GM23338 (cell line): ENCODE measurements at regions not wholly inside any gene's neighbourhood (a gene's known extent, or its start where the extent isn't known, plus 50 kb on each side); places are given as distances from the start of the nearest gene placed in this dataset.

Experiments used
- ATAC-seq: fragments of 200-7000 bp; cut with Tn5 transposase; 3 replicates; pipeline ENCODE4 v1.9.1; 2020
- DNase-seq: peaks from one replicate; pipeline ENCODE4 v3.0.0-alpha.2; 2015; ENCODE audit warnings: low spot score
- H2AFZ ChIP-seq: fragments of 200-600 bp; sonication (generic); 2 replicates; pipeline ENCODE4 v1.8.0; 2016; ENCODE audit warnings: antibody characterized with exemption, mild to moderate bottlenecking, moderate library complexity
- H3F3A ChIP-seq: fragments of 200-600 bp; sonication (generic); replicated peaks from 2 replicates; pipeline ENCODE4 v1.8.0; 2017; ENCODE audit warnings: antibody characterized with exemption, mixed run types, low read depth
- H3K27ac ChIP-seq: fragments of 200-600 bp; sonication (generic); 2 replicates; pipeline ENCODE4 v1.6.1; 2016; ENCODE audit warnings: low read depth
- H3K27me3 ChIP-seq: fragments of 200-600 bp; sonication (generic); 2 replicates; pipeline ENCODE4 v1.8.0; 2016; ENCODE audit warnings: mild to moderate bottlenecking, mixed run types, moderate library complexity; ENCODE audit not compliant: insufficient read depth
- H3K36me3 ChIP-seq: fragments of 200-600 bp; sonication (generic); 2 replicates; pipeline ENCODE4 v1.8.0; 2016; ENCODE audit warnings: mild to moderate bottlenecking; ENCODE audit not compliant: insufficient read depth
- H3K4me1 ChIP-seq: fragments of 200-600 bp; sonication (generic); 2 replicates; pipeline ENCODE4 v1.8.0; 2016; ENCODE audit warnings: mild to moderate bottlenecking, moderate library complexity; ENCODE audit not compliant: insufficient read depth
- H3K4me2 ChIP-seq: fragments of 200-600 bp; sonication (generic); 2 replicates; pipeline ENCODE4 v1.7.1; 2017; ENCODE audit warnings: mixed run types
- H3K4me3 ChIP-seq: fragments of 200-600 bp; sonication (generic); 2 replicates; pipeline ENCODE4 v1.6.1; 2016; ENCODE audit warnings: mixed run types
- H3K79me2 ChIP-seq: fragments of 200-600 bp; sonication (generic); replicated peaks from 2 replicates; pipeline ENCODE4 v1.8.0; 2017; ENCODE audit warnings: mild to moderate bottlenecking; ENCODE audit not compliant: insufficient read depth
- H3K9me2 ChIP-seq: fragments of 200-600 bp; sonication (generic); 2 replicates; pipeline ENCODE4 v1.8.0; 2017; ENCODE audit not compliant: insufficient read depth
- H4K20me1 ChIP-seq: fragments of 200-600 bp; sonication (generic); replicated peaks from 2 replicates; pipeline ENCODE4 v1.8.0; 2017; ENCODE audit warnings: mild to moderate bottlenecking; ENCODE audit not compliant: insufficient read depth
- H3K27ac Mint-ChIP-seq: 2 replicates; pipeline ENCODE4 v1.8.0; 2020; ENCODE audit warnings: inconsistent platforms, mild to moderate bottlenecking, moderate library complexity, mixed read lengths
- H3K27me3 Mint-ChIP-seq: 3 replicates; pipeline ENCODE4 v1.8.0; 2022; ENCODE audit warnings: low read depth, mild to moderate bottlenecking, moderate library complexity, mixed read lengths, inconsistent platforms; ENCODE audit not compliant: insufficient read depth, poor library complexity
- H3K36me3 Mint-ChIP-seq: 3 replicates; pipeline ENCODE4 v1.8.0; 2021; ENCODE audit warnings: low read depth, mild to moderate bottlenecking, inconsistent platforms, moderate library complexity, mixed read lengths
- H3K4me1 Mint-ChIP-seq: 3 replicates; pipeline ENCODE4 v1.8.0; 2020; ENCODE audit warnings: mild to moderate bottlenecking, inconsistent platforms, mixed read lengths
- H3K4me3 Mint-ChIP-seq: 3 replicates; pipeline ENCODE4 v1.8.0; 2021; ENCODE audit warnings: moderate library complexity, mild to moderate bottlenecking, inconsistent platforms, mixed read lengths
- H3K9me3 Mint-ChIP-seq: 3 replicates; pipeline ENCODE4 v1.8.0; 2020; ENCODE audit warnings: moderate library complexity, mild to moderate bottlenecking, inconsistent platforms, mixed read lengths
- CREB1 ChIP-seq: fragments of 250-450 bp; sonication (Bioruptor Pico); IDR thresholded peaks from 2 replicates; pipeline ENCODE4 v1.5.0; 2020; ENCODE audit warnings: low read depth, mild to moderate bottlenecking, moderate library complexity
- NANOG ChIP-seq: IDR thresholded peaks from 2 replicates; pipeline ENCODE4 v1.6.1; 2016; ENCODE audit warnings: antibody characterized with exemption, borderline replicate concordance
- TF ChIP-seq, protein P1 (sequence below): fragments of 250-450 bp; sonication (Bioruptor Pico); IDR thresholded peaks from 2 replicates; pipeline ENCODE4 v1.5.0; 2020; ENCODE audit warnings: mild to moderate bottlenecking, moderate library complexity

DNA sequence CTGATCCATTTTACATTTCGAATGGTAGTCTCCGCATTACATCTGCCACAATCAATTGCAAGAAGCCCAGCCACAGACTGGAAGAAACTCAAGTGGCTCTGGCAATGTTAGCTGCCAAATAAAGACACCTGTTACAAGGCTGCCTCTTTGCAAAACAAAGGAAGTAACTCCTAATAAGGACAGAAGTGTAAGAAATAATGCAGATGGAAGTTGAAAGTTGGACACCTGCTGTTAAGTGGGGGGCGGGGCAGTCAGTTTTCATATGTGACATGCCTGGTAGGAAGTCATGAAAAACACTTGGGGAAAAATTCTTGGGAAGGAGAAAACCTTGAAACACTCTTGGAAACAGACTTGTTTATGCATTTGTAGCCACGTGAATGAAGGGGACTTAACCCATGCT lies 54.1 kb upstream of the ATP2C1 start:
- H3K4me2 ChIP-seq, result peak overlapping the region; percentile 52
- H3K36me3 ChIP-seq, result no peaks in the 10 kb centered on the region
- ATAC-seq, result peak; percentile 94
- H4K20me1 ChIP-seq, result no peaks in the 10 kb centered on the region
- no peak overlapping the region for H2AFZ ChIP-seq
- peaks cover 2% of the 10 kb centered on the region for H3K27me3 Mint-ChIP-seq
- H3K27ac Mint-ChIP-seq, result peak overlapping the region; percentile 79
- no peaks in the 10 kb centered on the region for H3K27me3 ChIP-seq
- H3K4me3 Mint-ChIP-seq, result peak overlapping the region; percentile 35
- TF ChIP-seq NANOG, result peak; percentile 36; the same call in 1 of the 2 replicates
- no peak for TF ChIP-seq CREB1
- H3K4me3 ChIP-seq, result peak overlapping the region; percentile 8; the same call in 1 of the 2 replicates
- H3K9me3 Mint-ChIP-seq, result no peaks in the 10 kb centered on the region
- 0 out of 2 replicates have a peak, but pooled peaks cover under 1% of the 10 kb centered on the region for H3K9me2 ChIP-seq
- H3K4me1 ChIP-seq, result peaks cover 23% of the 10 kb centered on the region
- H3K27ac ChIP-seq, result peak overlapping the region; percentile 42; the same call in 1 of the 2 replicates
- no peaks in the 10 kb centered on the region for H3F3A ChIP-seq
- H3K36me3 Mint-ChIP-seq, result no peaks in the 10 kb centered on the region
- H3K79me2 ChIP-seq, result no peaks in the 10 kb centered on the region
- H3K4me1 Mint-ChIP-seq, result peaks cover 40% of the 10 kb centered on the region
- peak; percentile 75 for DNase-seq

DNA sequence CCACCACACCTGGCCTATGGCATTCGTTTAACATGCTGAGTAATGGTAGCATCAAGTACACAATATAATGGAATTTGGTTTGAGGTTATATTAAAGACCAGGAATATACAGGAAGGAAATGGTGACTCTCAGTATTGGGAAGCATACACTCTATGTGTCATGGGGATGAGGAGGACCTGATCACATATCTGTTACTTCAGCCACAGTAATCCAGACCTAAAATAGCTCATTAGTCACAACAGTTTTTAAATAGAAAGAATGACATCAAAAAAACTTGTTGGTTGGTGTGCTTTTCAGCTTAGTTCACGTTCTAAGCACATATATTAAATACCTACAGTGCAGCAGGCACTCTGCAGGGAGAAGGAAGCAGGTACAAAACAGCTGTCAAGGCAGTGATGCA lies 52.5 kb upstream of the ATP2C1 start:
- Histone ChIP-seq H3K4me3 (no peak overlapping the region), H3K9me2 (peaks cover 3% of the 10 kb centered on the region; the same call in 1 of the 2 replicates), H2AFZ (no peak overlapping the region), H3K4me1 (peaks cover 33% of the 10 kb centered on the region), H3K27me3 (no peaks in the 10 kb centered on the region), H3K27ac (peak overlapping the region; percentile 8; the same call in 1 of the 2 replicates), H4K20me1 (no peaks in the 10 kb centered on the region), H3K4me2 (no peak overlapping the region), H3F3A (no peaks in the 10 kb centered on the region), H3K36me3 (no peaks in the 10 kb centered on the region), H3K79me2 (no peaks in the 10 kb centered on the region)
- DNase-seq, result no peak
- no peaks in the 10 kb centered on the region for H3K9me3 Mint-ChIP-seq
- peak overlapping the region; percentile 41; the same call in 1 of the 2 replicates for H3K27ac Mint-ChIP-seq
- TF ChIP-seq, protein P1, sequence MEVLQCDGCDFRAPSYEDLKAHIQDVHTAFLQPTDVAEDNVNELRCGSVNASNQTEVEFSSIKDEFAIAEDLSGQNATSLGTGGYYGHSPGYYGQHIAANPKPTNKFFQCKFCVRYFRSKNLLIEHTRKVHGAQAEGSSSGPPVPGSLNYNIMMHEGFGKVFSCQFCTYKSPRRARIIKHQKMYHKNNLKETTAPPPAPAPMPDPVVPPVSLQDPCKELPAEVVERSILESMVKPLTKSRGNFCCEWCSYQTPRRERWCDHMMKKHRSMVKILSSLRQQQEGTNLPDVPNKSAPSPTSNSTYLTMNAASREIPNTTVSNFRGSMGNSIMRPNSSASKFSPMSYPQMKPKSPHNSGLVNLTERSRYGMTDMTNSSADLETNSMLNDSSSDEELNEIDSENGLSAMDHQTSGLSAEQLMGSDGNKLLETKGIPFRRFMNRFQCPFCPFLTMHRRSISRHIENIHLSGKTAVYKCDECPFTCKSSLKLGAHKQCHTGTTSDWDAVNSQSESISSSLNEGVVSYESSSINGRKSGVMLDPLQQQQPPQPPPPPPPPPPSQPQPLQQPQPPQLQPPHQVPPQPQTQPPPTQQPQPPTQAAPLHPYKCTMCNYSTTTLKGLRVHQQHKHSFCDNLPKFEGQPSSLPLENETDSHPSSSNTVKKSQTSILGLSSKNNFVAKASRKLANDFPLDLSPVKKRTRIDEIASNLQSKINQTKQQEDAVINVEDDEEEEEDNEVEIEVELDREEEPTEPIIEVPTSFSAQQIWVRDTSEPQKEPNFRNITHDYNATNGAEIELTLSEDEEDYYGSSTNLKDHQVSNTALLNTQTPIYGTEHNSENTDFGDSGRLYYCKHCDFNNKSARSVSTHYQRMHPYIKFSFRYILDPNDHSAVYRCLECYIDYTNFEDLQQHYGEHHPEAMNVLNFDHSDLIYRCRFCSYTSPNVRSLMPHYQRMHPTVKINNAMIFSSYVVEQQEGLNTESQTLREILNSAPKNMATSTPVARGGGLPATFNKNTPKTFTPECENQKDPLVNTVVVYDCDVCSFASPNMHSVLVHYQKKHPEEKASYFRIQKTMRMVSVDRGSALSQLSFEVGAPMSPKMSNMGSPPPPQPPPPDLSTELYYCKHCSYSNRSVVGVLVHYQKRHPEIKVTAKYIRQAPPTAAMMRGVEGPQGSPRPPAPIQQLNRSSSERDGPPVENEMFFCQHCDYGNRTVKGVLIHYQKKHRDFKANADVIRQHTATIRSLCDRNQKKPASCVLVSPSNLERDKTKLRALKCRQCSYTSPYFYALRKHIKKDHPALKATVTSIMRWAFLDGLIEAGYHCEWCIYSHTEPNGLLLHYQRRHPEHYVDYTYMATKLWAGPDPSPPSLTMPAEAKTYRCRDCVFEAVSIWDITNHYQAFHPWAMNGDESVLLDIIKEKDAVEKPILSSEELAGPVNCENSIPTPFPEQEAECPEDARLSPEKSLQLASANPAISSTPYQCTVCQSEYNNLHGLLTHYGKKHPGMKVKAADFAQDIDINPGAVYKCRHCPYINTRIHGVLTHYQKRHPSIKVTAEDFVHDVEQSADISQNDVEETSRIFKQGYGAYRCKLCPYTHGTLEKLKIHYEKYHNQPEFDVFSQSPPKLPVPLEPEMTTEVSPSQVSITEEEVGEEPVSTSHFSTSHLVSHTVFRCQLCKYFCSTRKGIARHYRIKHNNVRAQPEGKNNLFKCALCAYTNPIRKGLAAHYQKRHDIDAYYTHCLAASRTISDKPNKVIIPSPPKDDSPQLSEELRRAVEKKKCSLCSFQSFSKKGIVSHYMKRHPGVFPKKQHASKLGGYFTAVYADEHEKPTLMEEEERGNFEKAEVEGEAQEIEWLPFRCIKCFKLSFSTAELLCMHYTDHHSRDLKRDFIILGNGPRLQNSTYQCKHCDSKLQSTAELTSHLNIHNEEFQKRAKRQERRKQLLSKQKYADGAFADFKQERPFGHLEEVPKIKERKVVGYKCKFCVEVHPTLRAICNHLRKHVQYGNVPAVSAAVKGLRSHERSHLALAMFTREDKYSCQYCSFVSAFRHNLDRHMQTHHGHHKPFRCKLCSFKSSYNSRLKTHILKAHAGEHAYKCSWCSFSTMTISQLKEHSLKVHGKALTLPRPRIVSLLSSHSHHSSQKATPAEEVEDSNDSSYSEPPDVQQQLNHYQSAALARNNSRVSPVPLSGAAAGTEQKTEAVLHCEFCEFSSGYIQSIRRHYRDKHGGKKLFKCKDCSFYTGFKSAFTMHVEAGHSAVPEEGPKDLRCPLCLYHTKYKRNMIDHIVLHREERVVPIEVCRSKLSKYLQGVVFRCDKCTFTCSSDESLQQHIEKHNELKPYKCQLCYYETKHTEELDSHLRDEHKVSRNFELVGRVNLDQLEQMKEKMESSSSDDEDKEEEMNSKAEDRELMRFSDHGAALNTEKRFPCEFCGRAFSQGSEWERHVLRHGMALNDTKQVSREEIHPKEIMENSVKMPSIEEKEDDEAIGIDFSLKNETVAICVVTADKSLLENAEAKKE (CRISPR knock-in tag), result no peak
- H3K36me3 Mint-ChIP-seq, result no peaks in the 10 kb centered on the region
- peaks cover 2% of the 10 kb centered on the region for H3K27me3 Mint-ChIP-seq
- peaks cover 54% of the 10 kb centered on the region for H3K4me1 Mint-ChIP-seq
- no peak overlapping the region for H3K4me3 Mint-ChIP-seq
- no peak for ATAC-seq
